Aorta (tissue), 5 donors: ENCODE measurements at regions not wholly inside any gene's neighbourhood (a gene's known extent, or its start where the extent isn't known, plus 50 kb on each side); places are given as distances from the start of the nearest gene placed in this dataset.
"Not testable (repeated sequence)": the region's sequence is repeated elsewhere in the genome, so short reads cannot be mapped to it uniquely, and the experiment has no call there.

Experiments used
- ATAC-seq: fragments of 200-7000 bp; cut with Tn5 transposase; one replicate; pipeline ENCODE4 v1.9.1; 2022; ENCODE audit warnings: moderate library complexity; ENCODE audit not compliant: low FRiP score
- DNase-seq, 2 donors: peaks; one replicate each; pipeline ENCODE4 v3.0.0-alpha.2; 2020
- H3K27ac ChIP-seq, 2 donors: one replicate each; pipeline ENCODE4 v1.5.1; 2013; ENCODE audit warnings: low read length in 2 of 2, mild to moderate bottlenecking in 2 of 2, moderate library complexity in 2 of 2, control low read depth in 1 of 2, inconsistent platforms in 1 of 2, low read depth in 1 of 2
- H3K27me3 ChIP-seq, 2 donors: one replicate each; pipeline ENCODE4 v1.6.1; 2013; ENCODE audit warnings: control low read depth in 1 of 2, low read length in 1 of 2, mild to moderate bottlenecking in 1 of 2, moderate library complexity in 1 of 2; ENCODE audit not compliant: insufficient read depth in 2 of 2, control insufficient read depth in 1 of 2
- H3K36me3 ChIP-seq, 2 donors: one replicate each; pipeline ENCODE4 v1.6.1; 2013; ENCODE audit warnings: control low read depth in 1 of 2, low read length in 1 of 2, mild to moderate bottlenecking in 1 of 2; ENCODE audit not compliant: insufficient read depth in 2 of 2, control insufficient read depth in 1 of 2
- H3K4me1 ChIP-seq, 2 donors: one replicate each; pipeline ENCODE4 v1.6.1; 2013; ENCODE audit warnings: low read length in 2 of 2, control low read depth in 1 of 2, mild to moderate bottlenecking in 1 of 2, moderate library complexity in 1 of 2; ENCODE audit not compliant: insufficient read depth in 2 of 2, control insufficient read depth in 1 of 2
- H3K4me3 ChIP-seq, 2 donors: one replicate each; pipeline ENCODE4 v1.5.1; 2013; ENCODE audit warnings: low read length in 2 of 2, control low read depth in 1 of 2, mild to moderate bottlenecking in 1 of 2
- H3K9me3 ChIP-seq: one replicate; pipeline ENCODE4 v1.6.1; 2013; ENCODE audit warnings: mild to moderate bottlenecking, low read length; ENCODE audit not compliant: control insufficient read depth
- WGBS, 2 donors: extraction: QIAGEN DNeasy Blood & Tissue Kit; methylation state at CpG; one replicate each; pipeline ENCODE4 v1.1.7; 2013; 5-methylcytosine and 5-hydroxymethylcytosine counted together
- intact Hi-C, 2 donors: fragments of 100-400 bp; cut with DNase I; formaldehyde crosslinking; loops; one replicate each; pipeline versions ENCODE4 v1.14.2 to v1.15.0; 2022
- donor health status: healthy with polysubstance abuse.
- donor health status: Bipolar disorder and iron deficiency.
- donor health status: DM: no; HTN: no; CAD: no.
- donor health status: DM: no; HTN: no; CAD: no.
- donor health status: DM: yes; HTN: yes; CAD: no.

DNA sequence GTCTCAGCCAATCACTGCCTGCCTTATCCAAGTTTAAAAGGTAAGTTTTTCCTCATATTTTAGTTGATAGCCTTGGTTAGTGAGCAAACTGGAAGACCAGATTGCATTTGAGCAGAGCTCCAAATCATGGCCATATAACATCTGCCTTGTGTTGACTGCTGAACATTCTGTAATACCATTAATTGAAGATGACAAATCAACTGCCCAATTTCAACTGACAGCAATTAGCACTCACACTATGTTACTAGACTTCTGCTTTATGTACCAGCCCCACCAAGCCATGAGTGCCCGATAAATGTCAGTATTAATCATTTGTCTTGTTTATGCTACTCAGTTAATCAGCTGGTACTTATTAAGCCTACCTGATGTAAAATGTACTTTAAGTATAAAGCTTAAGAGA is 83.1 kb downstream of the CGGBP1 start:
- peaks cover 8% of the 10 kb centered on the region for H3K9me3 ChIP-seq
- H3K27ac ChIP-seq = no peak overlapping the region
- no peak overlapping the region for H3K4me3 ChIP-seq
- no peaks in the 10 kb centered on the region for H3K4me1 ChIP-seq
- ATAC-seq (no peak), DNase-seq (no peak)
- intact Hi-C loops = no loop called here
- WGBS, 2 donors = 55 to 67% methylated on average over 1 of the region's 1 CpG
- no peaks in the 10 kb centered on the region for H3K27me3 ChIP-seq
- H3K36me3 ChIP-seq = no peaks in the 10 kb centered on the region

DNA sequence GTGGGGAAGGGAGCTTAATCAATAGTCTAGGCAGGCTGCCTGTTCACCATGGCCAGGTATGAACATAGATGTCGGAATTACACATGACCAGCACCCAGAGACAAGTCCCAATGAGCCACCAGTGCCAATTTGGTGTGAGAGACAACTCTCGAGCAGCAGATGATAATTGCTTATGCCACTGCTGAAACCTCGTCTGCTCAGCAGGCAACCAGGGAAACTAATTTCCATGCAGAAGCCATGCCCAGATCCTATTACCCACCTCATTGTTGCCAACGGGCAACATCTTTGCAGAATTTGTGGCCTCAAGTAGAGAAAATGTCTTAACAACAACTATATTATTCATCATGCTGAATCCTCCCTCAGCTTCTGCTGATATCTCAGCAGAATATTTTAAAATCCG is 84.9 kb downstream of the CGGBP1 start:
- peaks cover 1% of the 10 kb centered on the region for H3K9me3 ChIP-seq
- H3K36me3 ChIP-seq = no peaks in the 10 kb centered on the region
- WGBS, 2 donors = 68 to 75% methylated on average over 5 of the region's 5 CpGs
- no peaks in the 10 kb centered on the region for H3K4me1 ChIP-seq
- no peak for DNase-seq
- intact Hi-C loops = no loop called here
- no peaks in the 10 kb centered on the region for H3K27me3 ChIP-seq
- no peak overlapping the region for H3K4me3 ChIP-seq
- H3K27ac ChIP-seq = no peak overlapping the region
- no peak for ATAC-seq

DNA sequence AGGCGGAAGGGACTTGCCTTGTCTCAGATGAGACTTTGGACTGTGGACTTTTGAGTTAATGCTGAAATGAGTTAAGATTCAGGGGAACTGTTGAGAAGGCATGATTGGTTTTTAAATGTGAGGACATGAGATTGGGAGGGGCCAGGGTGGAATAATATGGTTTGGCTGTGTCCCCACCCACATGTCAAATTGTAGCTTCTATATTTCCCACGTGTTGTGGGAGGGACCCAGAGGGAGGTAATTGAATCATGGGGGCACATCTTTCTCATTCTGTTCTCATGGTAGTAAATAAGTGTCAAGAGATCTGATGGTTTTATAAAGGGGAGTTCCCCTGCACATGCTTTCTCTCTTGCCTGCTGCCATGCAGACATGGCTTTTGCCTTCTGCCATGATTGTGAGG is 89.2 kb downstream of the CGGBP1 start:
- WGBS, 2 donors = 68 to 73% methylated on average over 2 of the region's 2 CpGs
- Histone ChIP-seq H3K9me3 (no peaks in the 10 kb centered on the region), H3K27ac (no peak overlapping the region), H3K36me3 (no peaks in the 10 kb centered on the region), H3K27me3 (no peaks in the 10 kb centered on the region), H3K4me1 (no peaks in the 10 kb centered on the region), H3K4me3 (no peak overlapping the region)
- ATAC-seq = no peak
- intact Hi-C loops = no loop called here
- no peak for DNase-seq

DNA sequence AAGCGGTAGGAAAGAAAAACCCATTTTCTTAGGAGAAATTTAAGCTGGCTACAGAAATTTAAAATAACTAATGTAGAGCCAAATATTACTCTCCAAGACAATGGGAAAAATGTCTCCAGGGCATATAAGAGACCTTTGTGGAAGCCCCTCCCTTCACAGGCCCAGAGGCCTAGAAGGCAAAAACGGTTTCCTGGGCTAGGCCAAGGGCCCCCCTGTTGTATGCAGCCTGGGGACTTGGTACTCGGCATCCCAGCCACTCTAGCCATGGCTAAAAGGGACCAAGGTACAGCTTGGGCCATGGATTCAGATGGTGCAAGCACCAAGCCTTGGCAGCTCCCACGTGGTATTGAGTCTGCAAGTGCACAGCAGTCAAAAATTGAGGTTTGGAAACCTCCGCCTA is 90.1 kb downstream of the CGGBP1 start:
- DNase-seq = no peak

DNA sequence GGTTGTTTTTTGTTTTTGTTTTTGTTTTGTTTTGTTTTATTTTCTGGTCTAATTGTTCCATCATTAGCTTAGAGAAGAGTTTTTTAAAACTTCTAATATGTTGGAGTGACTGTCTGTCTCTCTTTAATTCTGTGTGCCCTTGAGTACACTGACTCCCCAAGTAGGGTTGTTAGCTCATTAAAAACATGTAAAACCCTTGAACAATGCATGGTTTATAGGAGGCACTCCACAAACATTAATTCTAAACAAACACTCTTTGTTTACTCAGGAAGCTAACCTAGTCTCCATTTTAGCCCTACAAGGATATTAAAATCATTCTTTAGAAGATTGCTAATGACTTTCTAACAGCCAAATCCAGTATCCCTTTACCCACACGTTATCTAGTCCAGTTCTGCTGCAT is 100.5 kb downstream of the CGGBP1 start:
- H3K27ac ChIP-seq = no peak overlapping the region
- intact Hi-C loops = no loop called here
- no peaks in the 10 kb centered on the region for H3K9me3 ChIP-seq
- 61 to 63% methylated on average over 1 of the region's 1 CpG for WGBS, 2 donors
- no peaks in the 10 kb centered on the region for H3K27me3 ChIP-seq
- no peak overlapping the region for H3K4me3 ChIP-seq
- H3K4me1 ChIP-seq = no peaks in the 10 kb centered on the region
- no peak for DNase-seq
- H3K36me3 ChIP-seq = no peaks in the 10 kb centered on the region
- ATAC-seq = no peak

More for the DNA sequence above, 90.1 kb downstream of the CGGBP1 start:
- Histone ChIP-seq H3K27ac (no peak overlapping the region), H3K9me3 (no peaks in the 10 kb centered on the region), H3K36me3 (no peaks in the 10 kb centered on the region), H3K27me3 (no peaks in the 10 kb centered on the region), H3K4me3 (no peak overlapping the region), H3K4me1 (no peaks in the 10 kb centered on the region)
- intact Hi-C loops = no loop called here
- no peak for ATAC-seq
- WGBS, 2 donors = 83 to 86% methylated on average over 5 of the region's 5 CpGs

DNA sequence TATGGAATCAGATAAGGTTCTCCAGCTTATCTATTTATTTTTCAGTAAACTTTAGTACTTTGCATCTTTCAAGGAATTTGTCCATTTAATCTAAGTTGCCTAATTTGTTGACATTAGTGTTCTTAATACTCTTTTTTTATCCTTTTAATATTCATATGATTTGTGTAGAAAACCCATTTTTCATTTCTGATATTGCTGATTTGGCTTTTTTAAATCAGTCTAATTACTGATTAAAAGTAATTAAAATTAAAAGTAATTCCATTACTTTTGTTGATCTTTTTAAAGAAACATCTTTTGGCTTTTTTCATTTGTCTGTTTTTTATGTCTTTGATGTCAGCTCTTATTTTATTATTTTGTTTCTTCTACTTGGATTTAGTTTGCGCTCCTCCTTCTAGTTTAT is 101.2 kb downstream of the CGGBP1 start:
- no peak for ATAC-seq
- intact Hi-C loops = no loop called here
- 89 to 90% methylated on average over 1 of the region's 1 CpG for WGBS, 2 donors

DNA sequence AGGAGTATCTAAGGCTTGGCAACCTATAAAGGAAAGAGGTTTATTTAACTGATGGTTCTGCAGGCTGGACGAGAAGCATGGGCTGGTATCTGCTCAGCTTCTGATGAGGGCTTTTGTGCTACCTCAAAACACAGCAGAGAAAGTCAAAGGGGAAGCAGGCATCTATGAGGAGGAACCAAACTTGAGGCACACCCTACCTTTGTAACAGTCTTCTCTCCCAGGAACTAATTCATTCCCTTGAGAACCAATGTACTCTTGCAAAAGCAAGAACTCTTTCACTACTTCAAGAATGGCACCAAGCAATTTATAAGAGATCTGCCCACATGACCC is 109.0 kb downstream of the CGGBP1 start:
- no peak overlapping the region for H3K4me3 ChIP-seq
- H3K36me3 ChIP-seq = no peaks in the 10 kb centered on the region
- intact Hi-C loops = no loop called here
- no peaks in the 10 kb centered on the region for H3K9me3 ChIP-seq
- no peaks in the 10 kb centered on the region for H3K27me3 ChIP-seq
- no peak for ATAC-seq
- no peaks in the 10 kb centered on the region for H3K4me1 ChIP-seq
- DNase-seq = no peak
- WGBS, 2 donors = 28 to 40% methylated on average over 1 of the region's 1 CpG
- no peak overlapping the region for H3K27ac ChIP-seq

More for the DNA sequence above, 101.2 kb downstream of the CGGBP1 start:
- H3K27ac ChIP-seq = no peak overlapping the region
- H3K36me3 ChIP-seq = no peaks in the 10 kb centered on the region
- no peaks in the 10 kb centered on the region for H3K27me3 ChIP-seq
- H3K4me1 ChIP-seq = no peaks in the 10 kb centered on the region
- no peaks in the 10 kb centered on the region for H3K9me3 ChIP-seq
- no peak for DNase-seq
- H3K4me3 ChIP-seq = no peak overlapping the region

DNA sequence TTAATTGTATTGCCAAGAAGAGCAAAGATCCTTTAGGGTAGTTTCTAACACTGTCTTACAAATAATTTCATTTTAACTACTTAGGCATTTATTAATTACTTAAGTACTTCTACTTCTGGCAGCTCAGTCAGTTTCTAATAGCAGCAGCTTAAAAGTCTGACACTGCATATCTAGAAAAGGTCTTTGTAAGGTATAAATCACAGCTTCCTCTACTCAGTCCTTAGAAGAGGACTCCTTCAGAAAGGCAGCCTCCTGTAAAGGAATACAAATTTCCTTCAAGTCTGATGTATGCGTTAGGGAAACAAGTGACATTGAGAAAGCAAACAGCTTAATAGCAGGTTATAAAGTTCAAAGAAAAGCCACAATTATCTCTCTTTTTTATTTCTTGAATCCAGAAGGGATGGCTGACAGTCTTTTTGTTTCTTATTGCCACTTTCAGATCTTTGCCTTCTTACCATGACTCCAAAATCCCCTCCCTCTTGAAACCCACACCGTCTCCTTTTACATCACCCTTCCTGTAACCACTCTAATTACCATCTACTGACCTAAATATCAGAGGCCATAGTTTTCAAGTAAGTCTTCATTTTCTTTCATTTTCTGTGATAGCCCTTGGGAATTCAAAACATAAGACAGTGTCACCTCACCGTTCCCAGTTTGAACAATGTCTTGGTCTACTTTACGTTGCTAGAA is 109.5 kb downstream of the CGGBP1 start:
- Histone ChIP-seq H3K27me3 (no peaks in the 10 kb centered on the region), H3K4me1 (no peaks in the 10 kb centered on the region), H3K27ac (no peak overlapping the region), H3K36me3 (no peaks in the 10 kb centered on the region), H3K4me3 (no peak overlapping the region), H3K9me3 (no peaks in the 10 kb centered on the region)
- intact Hi-C loops = no loop called here
- DNase-seq (no peak), ATAC-seq (no peak)
- WGBS, 2 donors = 51 to 58% methylated on average over 4 of the region's 4 CpGs

DNA sequence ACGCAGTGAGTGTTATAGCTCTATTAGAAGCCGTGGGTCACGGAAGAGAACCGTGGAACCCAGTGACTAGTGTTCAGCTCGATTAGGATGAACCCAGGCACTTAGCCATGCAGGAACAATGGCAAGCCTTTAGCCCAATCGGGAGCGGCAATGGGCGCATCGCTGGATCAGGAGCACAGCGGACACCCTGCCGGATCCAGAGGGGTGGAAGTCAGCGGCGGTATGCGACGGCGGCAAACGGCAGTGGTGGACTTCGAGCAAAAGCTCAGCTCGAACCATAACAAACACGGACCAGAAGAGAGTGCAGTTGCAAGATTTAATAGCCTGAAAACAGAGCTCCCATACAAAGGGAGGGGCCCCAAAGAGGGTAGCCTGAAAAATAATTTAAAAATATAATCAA is 112.8 kb downstream of the CGGBP1 start:
- H3K4me1 ChIP-seq, ATAC-seq, H3K4me3 ChIP-seq, H3K27ac ChIP-seq, H3K36me3 ChIP-seq, DNase-seq, H3K9me3 ChIP-seq, intact Hi-C loops, H3K27me3 ChIP-seq: not testable (repeated sequence)
- WGBS, 2 donors = 93 to 96% methylated on average over 19 to 20 of the region's 20 CpGs
